GM23338 (cell line): ENCODE measurements at regions not wholly inside any gene's neighbourhood (a gene's known extent, or its start where the extent isn't known, plus 50 kb on each side); places are given as distances from the start of the nearest gene placed in this dataset.
"Not testable (repeated sequence)": the region's sequence is repeated elsewhere in the genome, so short reads cannot be mapped to it uniquely, and the experiment has no call there.

ENCODE experiments used
- CREB1 ChIP-seq: fragments of 250-450 bp; sonication (Bioruptor Pico); IDR thresholded peaks from 2 replicates; pipeline ENCODE4 v1.5.0; 2020; ENCODE audit warnings: low read depth, mild to moderate bottlenecking, moderate library complexity
- CTCF ChIP-seq, 2 experiments: fragments of 200-600 bp in 1 of 2; sonication (generic) in 1 of 2; conservative IDR thresholded peaks; 2 replicates each; pipeline versions ENCODE4 v1.5.1 to v1.6.1; 2016 to 2017; ENCODE audit warnings: antibody characterized with exemption in 2 of 2, low read depth in 2 of 2, mild to moderate bottlenecking in 2 of 2, moderate library complexity in 1 of 2
- ETS1 ChIP-seq: IDR thresholded peaks from 2 replicates; pipeline ENCODE4 v1.6.1; 2016; ENCODE audit warnings: antibody characterized with exemption
- EZH2 ChIP-seq: fragments of 200-600 bp; sonication (generic); IDR thresholded peaks from one replicate; pipeline ENCODE4 v1.8.0; 2017; ENCODE audit warnings: antibody characterized with exemption, mild to moderate bottlenecking, low read depth; ENCODE audit not compliant: unreplicated experiment
- EZH2phosphoT487 ChIP-seq: fragments of 200-600 bp; sonication (generic); IDR thresholded peaks from one replicate; pipeline ENCODE4 v1.8.1; 2018; ENCODE audit warnings: antibody characterized with exemption; ENCODE audit not compliant: unreplicated experiment
- JUNB ChIP-seq: IDR thresholded peaks from one replicate; pipeline ENCODE4 v1.6.1; 2016; ENCODE audit warnings: antibody characterized with exemption; ENCODE audit not compliant: unreplicated experiment
- NANOG ChIP-seq: IDR thresholded peaks from 2 replicates; pipeline ENCODE4 v1.6.1; 2016; ENCODE audit warnings: antibody characterized with exemption, borderline replicate concordance
- POLR2AphosphoS5 ChIP-seq: IDR thresholded peaks from 2 replicates; pipeline ENCODE4 v1.6.1; 2016; ENCODE audit warnings: antibody characterized with exemption, low read depth
- REST ChIP-seq: IDR thresholded peaks from one replicate; pipeline ENCODE4 v1.6.1; 2018; ENCODE audit warnings: antibody characterized with exemption; ENCODE audit not compliant: unreplicated experiment
- ZNF331 ChIP-seq: fragments of 250-450 bp; sonication (Bioruptor Pico); IDR thresholded peaks from 2 replicates; pipeline ENCODE4 v1.5.0; 2020; ENCODE audit warnings: low read depth, mild to moderate bottlenecking, moderate library complexity

GRCh38 chr2:242103093-242103492, 233.6 kb downstream of the RTP5 start:
- TF ChIP-seq NANOG; EZH2; CTCF (conservative IDR thresholded peaks at IDR 0.05; ENCODE audit: low read depth in 2 of 2); POLR2AphosphoS5; EZH2phosphoT487; JUNB; CREB1; REST; ETS1; ZNF331 (CRISPR knock-in tag): not testable (repeated sequence)
